WTC11 (cell line): ENCODE measurements at regions not wholly inside any gene's neighbourhood (a gene's known extent, or its start where the extent isn't known, plus 50 kb on each side); places are given as distances from the start of the nearest gene placed in this dataset.
A peak's percentile ranks its signal among the peaks of the same experiment; 100 is the strongest.

Experiments used
- ATAC-seq: fragments of 200-7000 bp; cut with Tn5 transposase; 2 replicates; pipeline ENCODE4 v1.10.0; 2021; ENCODE audit warnings: mild to moderate bottlenecking, moderate library complexity
- CTCF ChIA-PET: fragments of 300-600 bp; sonication (Branson Sonifier 250); formaldehyde crosslinking; loops from one replicate; lab custom pipeline; 2021; ENCODE audit warnings: antibody characterized with exemption; lab: Charles Lee
- POLR2A ChIA-PET: fragments of 350-600 bp; sonication (Branson Sonifier 250); formaldehyde crosslinking; loops from one replicate; lab custom pipeline; 2021; ENCODE audit warnings: antibody characterized with exemption; lab: Charles Lee
- DNase-seq: peaks from one replicate; pipeline ENCODE4 v3.0.0; 2021; ENCODE audit warnings: low spot score
- H3K27ac Mint-ChIP-seq: 2 replicates; pipeline ENCODE4 v1.8.0; 2021; ENCODE audit warnings: mixed read lengths
- H3K27me3 Mint-ChIP-seq: 2 replicates; pipeline ENCODE4 v1.8.0; 2021; ENCODE audit warnings: low read depth, mild to moderate bottlenecking, moderate library complexity, mixed read lengths
- H3K36me3 Mint-ChIP-seq: 2 replicates; pipeline ENCODE4 v1.8.0; 2021; ENCODE audit warnings: mixed read lengths
- H3K4me1 Mint-ChIP-seq: 2 replicates; pipeline ENCODE4 v1.8.0; 2022; ENCODE audit warnings: mixed read lengths
- H3K4me3 Mint-ChIP-seq: 2 replicates; pipeline ENCODE4 v1.8.0; 2021; ENCODE audit warnings: mild to moderate bottlenecking, moderate library complexity, mixed read lengths
- H3K9me3 Mint-ChIP-seq: 2 replicates; pipeline ENCODE4 v1.8.0; 2021; ENCODE audit warnings: mixed read lengths
- ARID4B ChIP-seq: sonication (generic); formaldehyde crosslinking; IDR thresholded peaks from 2 replicates; pipeline ENCODE4 v1.8.0; 2023; ENCODE audit warnings: missing genetic modification reagents, mild to moderate bottlenecking, borderline replicate concordance
- ATF2 ChIP-seq: sonication (generic); formaldehyde crosslinking; IDR thresholded peaks from 2 replicates; pipeline ENCODE4 v1.8.1; 2022; ENCODE audit warnings: low read depth, missing genetic modification reagents, borderline replicate concordance
- ATF3 ChIP-seq: sonication (generic); formaldehyde crosslinking; conservative IDR thresholded peaks from 2 replicates; pipeline ENCODE4 v1.8.1; 2022; ENCODE audit warnings: mild to moderate bottlenecking, missing genetic modification reagents
- ETV6 ChIP-seq: sonication (generic); formaldehyde crosslinking; IDR thresholded peaks from 2 replicates; pipeline ENCODE4 v1.8.1; 2022; ENCODE audit warnings: mild to moderate bottlenecking, missing genetic modification reagents
- GABPB1 ChIP-seq: sonication (generic); formaldehyde crosslinking; IDR thresholded peaks from 2 replicates; pipeline ENCODE4 v1.8.1; 2023; ENCODE audit warnings: mild to moderate bottlenecking, missing genetic modification reagents
- NFE2L1 ChIP-seq: sonication (generic); formaldehyde crosslinking; IDR thresholded peaks from 2 replicates; pipeline ENCODE4 v1.8.1; 2023; ENCODE audit warnings: missing genetic modification reagents
- OVOL2 ChIP-seq: fragments of 250-450 bp; sonication (Bioruptor Pico); IDR thresholded peaks from 2 replicates; pipeline ENCODE4 v1.9.0; 2021; ENCODE audit warnings: mild to moderate bottlenecking, borderline replicate concordance
- RORB ChIP-seq: fragments of 250-450 bp; sonication (Bioruptor Pico); IDR thresholded peaks from 2 replicates; pipeline ENCODE4 v1.9.0; 2021; ENCODE audit warnings: mild to moderate bottlenecking
- STAT6 ChIP-seq: sonication (generic); formaldehyde crosslinking; conservative IDR thresholded peaks from 2 replicates; pipeline ENCODE4 v1.8.1; 2023; ENCODE audit warnings: mild to moderate bottlenecking, low read depth, missing genetic modification reagents, moderate library complexity
- USF1 ChIP-seq: sonication (generic); formaldehyde crosslinking; IDR thresholded peaks from 2 replicates; pipeline ENCODE4 v1.8.0; 2022; ENCODE audit warnings: mild to moderate bottlenecking, missing genetic modification reagents
- ZNF263 ChIP-seq: sonication (generic); formaldehyde crosslinking; IDR thresholded peaks from 2 replicates; pipeline ENCODE4 v1.8.1; 2022; ENCODE audit warnings: low read depth, mild to moderate bottlenecking, moderate library complexity, missing genetic modification reagents
- ZNF396 ChIP-seq: fragments of 250-450 bp; sonication (Bioruptor Pico); IDR thresholded peaks from 2 replicates; pipeline ENCODE4 v1.8.0; 2021; ENCODE audit warnings: mild to moderate bottlenecking, moderate library complexity, borderline replicate concordance
- TF ChIP-seq, protein P1 (sequence below): fragments of 250-450 bp; sonication (Bioruptor Pico); IDR thresholded peaks from 2 replicates; pipeline ENCODE4 v1.9.0; 2021; ENCODE audit warnings: mild to moderate bottlenecking, borderline replicate concordance

- ATAC-seq = no peak
- POLR2A ChIA-PET = no interaction called here
- Mint-ChIP-seq H3K4me3 (no peak overlapping the region), H3K36me3 (no peaks in the 10 kb centered on the region), H3K4me1 (peaks cover 7% of the 10 kb centered on the region), H3K27ac (no peak overlapping the region), H3K9me3 (peaks cover 8% of the 10 kb centered on the region; the same call in 1 of the 2 replicates), H3K27me3 (no peaks in the 10 kb centered on the region; the same call in 1 of the 2 replicates)
- peak; percentile 9 for DNase-seq
- TF ChIP-seq USF1 (no peak), ZNF263 (no peak), ATF3 (no peak), ETV6 (CRISPR knock-in tag) (no peak), ARID4B (no peak), NFE2L1 (no peak), RORB (no peak), ZNF396 (CRISPR knock-in tag) (no peak), OVOL2 (no peak), STAT6 (CRISPR knock-in tag) (no peak), ATF2 (no peak), GABPB1 (CRISPR knock-in tag) (no peak)
- TF ChIP-seq, protein P1, sequence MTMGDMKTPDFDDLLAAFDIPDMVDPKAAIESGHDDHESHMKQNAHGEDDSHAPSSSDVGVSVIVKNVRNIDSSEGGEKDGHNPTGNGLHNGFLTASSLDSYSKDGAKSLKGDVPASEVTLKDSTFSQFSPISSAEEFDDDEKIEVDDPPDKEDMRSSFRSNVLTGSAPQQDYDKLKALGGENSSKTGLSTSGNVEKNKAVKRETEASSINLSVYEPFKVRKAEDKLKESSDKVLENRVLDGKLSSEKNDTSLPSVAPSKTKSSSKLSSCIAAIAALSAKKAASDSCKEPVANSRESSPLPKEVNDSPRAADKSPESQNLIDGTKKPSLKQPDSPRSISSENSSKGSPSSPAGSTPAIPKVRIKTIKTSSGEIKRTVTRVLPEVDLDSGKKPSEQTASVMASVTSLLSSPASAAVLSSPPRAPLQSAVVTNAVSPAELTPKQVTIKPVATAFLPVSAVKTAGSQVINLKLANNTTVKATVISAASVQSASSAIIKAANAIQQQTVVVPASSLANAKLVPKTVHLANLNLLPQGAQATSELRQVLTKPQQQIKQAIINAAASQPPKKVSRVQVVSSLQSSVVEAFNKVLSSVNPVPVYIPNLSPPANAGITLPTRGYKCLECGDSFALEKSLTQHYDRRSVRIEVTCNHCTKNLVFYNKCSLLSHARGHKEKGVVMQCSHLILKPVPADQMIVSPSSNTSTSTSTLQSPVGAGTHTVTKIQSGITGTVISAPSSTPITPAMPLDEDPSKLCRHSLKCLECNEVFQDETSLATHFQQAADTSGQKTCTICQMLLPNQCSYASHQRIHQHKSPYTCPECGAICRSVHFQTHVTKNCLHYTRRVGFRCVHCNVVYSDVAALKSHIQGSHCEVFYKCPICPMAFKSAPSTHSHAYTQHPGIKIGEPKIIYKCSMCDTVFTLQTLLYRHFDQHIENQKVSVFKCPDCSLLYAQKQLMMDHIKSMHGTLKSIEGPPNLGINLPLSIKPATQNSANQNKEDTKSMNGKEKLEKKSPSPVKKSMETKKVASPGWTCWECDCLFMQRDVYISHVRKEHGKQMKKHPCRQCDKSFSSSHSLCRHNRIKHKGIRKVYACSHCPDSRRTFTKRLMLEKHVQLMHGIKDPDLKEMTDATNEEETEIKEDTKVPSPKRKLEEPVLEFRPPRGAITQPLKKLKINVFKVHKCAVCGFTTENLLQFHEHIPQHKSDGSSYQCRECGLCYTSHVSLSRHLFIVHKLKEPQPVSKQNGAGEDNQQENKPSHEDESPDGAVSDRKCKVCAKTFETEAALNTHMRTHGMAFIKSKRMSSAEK (CRISPR knock-in tag) = no peak
- CTCF ChIA-PET = no interaction called here
Observed at GRCh38 chrY:15229056-15229455, 704.7 kb downstream of the NLGN4Y start.
